Natural killer cell treated with Interleukin-12 subunit alpha and Interleukin-12 subunit beta and Interleukin-15 and Interleukin-18, amount 100 ng/mL, for 72 hours (primary cell): ENCODE measurements at regions not wholly inside any gene's neighbourhood (a gene's known extent, or its start where the extent isn't known, plus 50 kb on each side); places are given as distances from the start of the nearest gene placed in this dataset.
"Not testable (repeated sequence)": the region's sequence is repeated elsewhere in the genome, so short reads cannot be mapped to it uniquely, and the experiment has no call there.

ENCODE experiments used
- ATAC-seq, 2 donors: fragments of 150-1000 bp; cut with Tn5 transposase in 1 of 2; sonication (Bioruptor Pico), chemical (Tn5 transposase) in 1 of 2; 2 replicates each; pipeline ENCODE4 v1.10.0; 2021
- DNase-seq: peaks from one replicate; pipeline ENCODE4 v3.0.0; 2022; ENCODE audit warnings: low spot score
- H3K27ac Mint-ChIP-seq, 2 donors: 1 replicate in 1 of 2; 2 replicates in 1 of 2; pipeline ENCODE4 v1.8.0; 2022; ENCODE audit warnings: mixed read lengths in 2 of 2, mild to moderate bottlenecking in 1 of 2, moderate library complexity in 1 of 2
- H3K27me3 Mint-ChIP-seq, 2 donors: 1 replicate in 1 of 2; 2 replicates in 1 of 2; pipeline ENCODE4 v1.8.0; 2022; ENCODE audit warnings: mixed read lengths in 2 of 2
- H3K36me3 Mint-ChIP-seq: one replicate; pipeline ENCODE4 v1.8.0; 2022; ENCODE audit warnings: mixed read lengths
- H3K4me1 Mint-ChIP-seq, 2 donors: 1 replicate in 1 of 2; 2 replicates in 1 of 2; pipeline ENCODE4 v1.8.0; 2022; ENCODE audit warnings: low read depth in 2 of 2, mixed read lengths in 2 of 2, mild to moderate bottlenecking in 1 of 2
- H3K4me3 Mint-ChIP-seq: one replicate; pipeline ENCODE4 v1.8.0; 2022; ENCODE audit warnings: mixed read lengths
- H3K9me3 Mint-ChIP-seq: 2 replicates; pipeline ENCODE4 v1.8.0; 2022; ENCODE audit warnings: mixed read lengths

DNA sequence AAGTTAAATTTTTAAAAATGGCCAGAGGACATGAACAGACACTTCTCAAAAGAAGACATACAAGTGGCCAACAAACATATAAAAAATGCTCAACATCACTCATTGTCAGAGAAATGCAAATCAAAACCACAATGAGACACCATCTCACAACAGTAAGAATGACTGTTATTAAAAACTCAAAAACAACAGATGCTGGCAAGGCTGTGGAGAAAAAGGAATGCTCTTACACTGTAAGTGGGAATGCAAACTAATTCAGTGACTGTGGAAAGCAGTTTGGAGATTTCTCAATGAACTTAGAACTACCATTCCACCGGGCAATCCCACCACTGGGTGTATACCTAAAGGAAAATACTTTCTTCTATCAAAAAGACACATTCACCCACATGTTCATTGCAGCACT lies 168.5 kb upstream of the PIK3R1 start:
- ATAC-seq (no peak), DNase-seq (no peak)
- Mint-ChIP-seq H3K4me3 (no peak overlapping the region), H3K27me3 (peaks cover 25 to 39% of the 10 kb centered on the region in 2 donors), H3K4me1 (peaks cover 0 to 3% of the 10 kb centered on the region in 2 donors), H3K9me3 (peaks cover 5% of the 10 kb centered on the region), H3K27ac (no peak overlapping the region), H3K36me3 (peaks cover 11% of the 10 kb centered on the region)

- Mint-ChIP-seq H3K9me3 (peaks cover 3% of the 10 kb centered on the region), H3K27ac (no peak overlapping the region), H3K4me1 (peaks cover 0 to 3% of the 10 kb centered on the region in 2 donors), H3K27me3 (peaks cover 19 to 33% of the 10 kb centered on the region in 2 donors), H3K36me3 (peaks cover 5% of the 10 kb centered on the region), H3K4me3 (no peak overlapping the region)
- DNase-seq (no peak), ATAC-seq (no peak)
Measured at GRCh38 chr5:68046445-68046844, 169.1 kb upstream of the PIK3R1 start.

DNA sequence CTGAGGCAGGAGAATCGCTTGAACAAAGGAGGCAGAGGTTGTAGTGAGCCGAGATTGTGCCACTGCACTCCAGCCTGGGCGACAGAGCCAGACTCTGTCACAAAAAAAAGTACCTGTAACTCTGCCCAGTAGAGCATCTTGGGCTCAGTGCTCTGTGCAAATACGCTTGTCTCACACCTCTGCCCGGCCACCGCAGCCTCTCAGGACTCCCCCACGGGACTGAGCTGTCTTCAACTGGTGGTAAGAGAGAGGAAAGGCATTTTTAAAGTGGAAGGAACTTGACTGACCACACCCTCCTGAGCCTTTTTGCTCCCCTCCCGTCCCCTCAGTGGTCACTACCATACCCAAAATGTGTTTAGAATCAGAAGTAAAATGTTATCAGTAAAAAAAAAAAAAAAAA lies 174.3 kb upstream of the PIK3R1 start:
- H3K27me3 Mint-ChIP-seq, result peaks cover under 1 to 4% of the 10 kb centered on the region in 2 donors
- no peak overlapping the region for H3K4me3 Mint-ChIP-seq
- ATAC-seq (peak in 1 of 2 donors; percentile 77), DNase-seq (no peak)
- H3K9me3 Mint-ChIP-seq, result no peaks in the 10 kb centered on the region
- peaks cover 0 to 10% of the 10 kb centered on the region in 2 donors for H3K4me1 Mint-ChIP-seq
- no peak overlapping the region for H3K27ac Mint-ChIP-seq
- H3K36me3 Mint-ChIP-seq, result no peaks in the 10 kb centered on the region

DNA sequence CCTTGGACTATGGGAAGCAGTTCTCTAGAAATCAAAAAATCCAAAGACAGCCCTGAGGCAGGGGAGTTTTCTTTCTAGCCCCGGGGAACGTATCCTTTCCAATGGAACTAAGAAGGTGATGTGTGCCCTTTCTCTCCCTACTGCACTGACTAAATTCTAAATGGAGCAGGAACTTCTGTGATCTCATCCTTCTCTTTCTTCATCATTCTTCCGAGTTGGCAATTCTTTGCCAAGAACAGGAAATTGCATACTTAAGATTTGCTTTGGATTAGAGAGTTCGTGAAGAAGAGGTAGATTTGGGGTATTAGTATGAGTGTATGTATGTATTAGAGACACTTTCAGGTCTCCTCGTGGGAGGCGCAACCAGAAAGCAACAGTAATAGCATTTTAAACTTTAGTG lies 178.0 kb upstream of the PIK3R1 start:
- ATAC-seq (no peak), DNase-seq (no peak)
- no peak overlapping the region for H3K27ac Mint-ChIP-seq
- H3K4me1 Mint-ChIP-seq, result peaks cover 0 to 7% of the 10 kb centered on the region in 2 donors
- H3K36me3 Mint-ChIP-seq, result no peaks in the 10 kb centered on the region
- H3K9me3 Mint-ChIP-seq, result no peaks in the 10 kb centered on the region
- H3K4me3 Mint-ChIP-seq, result no peak overlapping the region
- peaks cover 0 to 7% of the 10 kb centered on the region in 2 donors for H3K27me3 Mint-ChIP-seq

- H3K9me3 Mint-ChIP-seq, result no peaks in the 10 kb centered on the region
- H3K4me1 Mint-ChIP-seq, result peaks cover 0 to 4% of the 10 kb centered on the region in 2 donors
- ATAC-seq (no peak), DNase-seq (no peak)
- H3K27me3 Mint-ChIP-seq, result peaks cover 6 to 13% of the 10 kb centered on the region in 2 donors
- H3K27ac Mint-ChIP-seq, result no peak overlapping the region
- no peaks in the 10 kb centered on the region for H3K36me3 Mint-ChIP-seq
- no peak overlapping the region for H3K4me3 Mint-ChIP-seq
Measured at GRCh38 chr5:68033961-68034571, 181.5 kb upstream of the PIK3R1 start.

DNA sequence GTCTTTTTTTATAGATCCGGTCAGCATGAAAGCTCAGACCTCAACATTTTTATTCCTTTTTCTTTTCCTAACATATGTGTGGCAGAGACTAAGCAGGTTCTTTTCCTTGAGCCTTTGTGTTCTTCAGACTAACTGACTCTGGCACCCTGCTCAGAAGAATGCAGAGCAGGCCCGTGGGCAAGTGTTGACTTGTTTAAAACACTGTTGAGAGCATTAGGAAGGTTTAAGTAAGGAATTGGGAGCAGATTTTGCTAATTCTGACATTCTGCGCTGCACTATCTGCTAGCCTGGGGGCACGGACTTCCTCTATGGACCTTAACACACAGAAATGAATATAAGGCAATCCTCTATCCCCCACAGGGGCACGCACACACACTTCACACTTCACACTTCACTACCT lies 182.5 kb upstream of the PIK3R1 start:
- Mint-ChIP-seq H3K4me3 (no peak overlapping the region), H3K36me3 (no peaks in the 10 kb centered on the region), H3K27me3 (peaks cover 6 to 16% of the 10 kb centered on the region in 2 donors), H3K9me3 (no peaks in the 10 kb centered on the region), H3K4me1 (peaks cover 0 to 4% of the 10 kb centered on the region in 2 donors), H3K27ac (no peak overlapping the region)
- no peak for ATAC-seq
- DNase-seq, result no peak

DNA sequence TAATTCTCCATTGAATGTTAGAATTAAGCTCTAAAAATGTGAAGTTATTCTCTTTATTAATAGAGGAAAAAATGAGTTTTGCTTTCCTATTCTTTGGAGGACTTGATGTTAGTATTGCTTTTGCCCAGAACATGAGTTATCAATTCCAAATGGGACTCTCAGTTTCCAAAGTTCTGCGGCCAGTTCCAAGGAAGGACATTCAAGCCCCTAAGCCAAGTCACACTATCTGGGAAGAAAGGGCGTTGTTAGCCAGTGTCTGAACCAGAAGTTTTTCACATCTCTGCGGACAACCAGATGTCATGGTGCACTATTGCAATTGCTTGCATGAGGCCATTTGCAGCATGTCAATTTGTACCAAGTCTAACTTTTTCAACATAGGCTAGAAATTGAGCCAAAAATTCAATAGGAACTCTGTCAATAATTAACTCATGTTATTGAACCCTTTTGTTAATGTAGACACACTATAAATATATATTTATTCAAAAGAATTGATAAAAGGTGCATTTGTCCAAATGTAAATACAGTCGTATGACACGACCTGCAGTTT lies 183.3 kb upstream of the PIK3R1 start:
- Mint-ChIP-seq H3K9me3 (no peaks in the 10 kb centered on the region), H3K27me3 (peaks cover 6 to 13% of the 10 kb centered on the region in 2 donors), H3K4me1 (no peaks in the 10 kb centered on the region), H3K27ac (no peak overlapping the region), H3K4me3 (no peak overlapping the region), H3K36me3 (no peaks in the 10 kb centered on the region)
- no peak for ATAC-seq
- DNase-seq, result no peak

DNA sequence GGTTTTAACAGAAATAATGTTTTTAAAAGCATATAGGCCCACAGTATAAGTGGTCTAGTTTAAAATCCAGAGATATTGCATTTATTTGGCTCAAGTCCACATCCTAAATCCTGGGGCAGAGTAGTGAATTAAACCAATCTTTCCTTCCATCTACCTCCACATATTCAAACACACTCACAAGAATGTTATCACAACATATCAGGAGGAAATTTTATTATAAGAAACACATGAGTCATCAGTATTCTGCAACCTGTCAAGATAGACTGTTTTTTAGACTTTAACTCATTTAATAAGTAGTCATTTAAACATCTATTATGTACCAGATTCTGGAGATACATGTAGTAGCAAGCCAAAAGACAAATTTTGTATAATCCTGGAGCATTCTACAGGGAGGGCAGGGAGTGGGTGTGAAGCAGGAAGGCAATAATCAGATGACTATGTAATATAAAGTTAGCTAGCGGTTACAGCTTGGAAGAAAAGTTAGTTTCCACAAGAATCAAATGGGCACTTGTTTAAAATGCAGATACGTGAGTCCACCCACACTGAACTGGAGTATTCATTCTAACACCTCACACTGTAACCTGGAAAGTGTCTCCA lies 187.3 kb upstream of the PIK3R1 start:
- DNase-seq (no peak), ATAC-seq (no peak)
- Mint-ChIP-seq H3K9me3 (no peaks in the 10 kb centered on the region), H3K4me1 (no peaks in the 10 kb centered on the region), H3K4me3 (no peak overlapping the region), H3K27ac (no peak overlapping the region), H3K36me3 (no peaks in the 10 kb centered on the region), H3K27me3 (peaks cover 6 to 9% of the 10 kb centered on the region in 2 donors)

GRCh38 chr5:68027519-68027918 lies 188.0 kb upstream of the PIK3R1 start:
- H3K36me3 Mint-ChIP-seq, result no peaks in the 10 kb centered on the region
- peaks cover 6 to 9% of the 10 kb centered on the region in 2 donors for H3K27me3 Mint-ChIP-seq
- no peaks in the 10 kb centered on the region for H3K4me1 Mint-ChIP-seq
- ATAC-seq, result no peak
- H3K9me3 Mint-ChIP-seq, result no peaks in the 10 kb centered on the region
- H3K4me3 Mint-ChIP-seq, result no peak overlapping the region
- no peak for DNase-seq
- no peak overlapping the region for H3K27ac Mint-ChIP-seq

GRCh38 chr5:68026092-68026885 lies 189.3 kb upstream of the PIK3R1 start:
- Mint-ChIP-seq H3K4me3 (no peak overlapping the region), H3K4me1 (no peaks in the 10 kb centered on the region), H3K9me3 (no peaks in the 10 kb centered on the region), H3K27me3 (peaks cover 5 to 9% of the 10 kb centered on the region in 2 donors), H3K27ac (no peak overlapping the region), H3K36me3 (no peaks in the 10 kb centered on the region)
- ATAC-seq (peak in 1 of 2 donors; percentile 63), DNase-seq (no peak)

DNA sequence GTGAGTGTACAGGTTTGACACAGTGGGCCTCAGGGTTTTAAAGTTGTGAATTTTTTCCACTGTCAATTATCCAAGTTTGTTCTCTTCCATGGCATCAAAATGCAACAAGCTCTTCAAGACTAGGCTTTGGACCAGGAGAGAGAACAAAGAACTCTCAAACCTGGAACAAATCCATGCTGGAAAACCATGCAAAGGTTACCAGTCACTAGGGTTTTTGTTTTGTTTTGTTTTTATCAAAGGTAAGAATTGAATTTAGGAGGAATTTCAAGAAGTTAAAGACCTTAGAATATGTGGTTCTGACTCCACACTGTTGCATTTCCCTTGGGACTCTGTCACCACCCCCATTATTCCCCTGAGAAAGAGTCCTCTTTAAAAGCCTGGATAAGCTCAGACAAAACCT lies 191.1 kb upstream of the PIK3R1 start:
- Mint-ChIP-seq H3K9me3 (no peaks in the 10 kb centered on the region), H3K27ac (no peak overlapping the region), H3K36me3 (no peaks in the 10 kb centered on the region), H3K27me3 (peaks cover 4% of the 10 kb centered on the region in 2 donors), H3K4me1 (no peaks in the 10 kb centered on the region), H3K4me3 (no peak overlapping the region)
- no peak for ATAC-seq
- DNase-seq, result no peak

- H3K27me3 Mint-ChIP-seq, result peaks cover 0 to 11% of the 10 kb centered on the region in 2 donors
- no peak overlapping the region for H3K4me3 Mint-ChIP-seq
- no peaks in the 10 kb centered on the region for H3K4me1 Mint-ChIP-seq
- H3K9me3 Mint-ChIP-seq, result no peaks in the 10 kb centered on the region
- no peak overlapping the region for H3K27ac Mint-ChIP-seq
- ATAC-seq, result no peak
- DNase-seq, result no peak
- H3K36me3 Mint-ChIP-seq, result no peaks in the 10 kb centered on the region
Measured at GRCh38 chr5:68021916-68022315, 193.6 kb upstream of the PIK3R1 start.

DNA sequence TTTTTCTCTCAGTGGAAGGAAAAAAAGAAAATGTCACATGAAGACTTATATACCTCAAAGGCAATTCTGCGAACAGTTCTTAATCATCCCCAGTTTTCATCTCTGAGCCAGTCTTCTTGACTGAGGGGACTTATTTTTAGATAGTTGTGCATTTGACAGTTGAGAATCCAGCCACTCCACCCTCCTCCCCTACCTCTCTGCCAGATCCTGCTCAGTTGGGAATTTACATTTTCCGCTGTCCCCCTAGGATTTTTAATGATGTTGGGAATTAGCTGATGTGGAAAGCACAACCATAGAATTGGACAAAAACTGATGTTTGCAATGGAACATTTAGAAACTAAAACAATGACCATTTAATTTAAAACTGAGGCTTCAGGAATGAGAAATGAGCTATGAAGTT lies 194.3 kb upstream of the PIK3R1 start:
- Mint-ChIP-seq H3K4me3 (no peak overlapping the region), H3K4me1 (no peaks in the 10 kb centered on the region), H3K9me3 (no peaks in the 10 kb centered on the region), H3K27ac (no peak overlapping the region), H3K36me3 (no peaks in the 10 kb centered on the region), H3K27me3 (peaks cover 0 to 11% of the 10 kb centered on the region in 2 donors)
- DNase-seq (no peak), ATAC-seq (no peak)

DNA sequence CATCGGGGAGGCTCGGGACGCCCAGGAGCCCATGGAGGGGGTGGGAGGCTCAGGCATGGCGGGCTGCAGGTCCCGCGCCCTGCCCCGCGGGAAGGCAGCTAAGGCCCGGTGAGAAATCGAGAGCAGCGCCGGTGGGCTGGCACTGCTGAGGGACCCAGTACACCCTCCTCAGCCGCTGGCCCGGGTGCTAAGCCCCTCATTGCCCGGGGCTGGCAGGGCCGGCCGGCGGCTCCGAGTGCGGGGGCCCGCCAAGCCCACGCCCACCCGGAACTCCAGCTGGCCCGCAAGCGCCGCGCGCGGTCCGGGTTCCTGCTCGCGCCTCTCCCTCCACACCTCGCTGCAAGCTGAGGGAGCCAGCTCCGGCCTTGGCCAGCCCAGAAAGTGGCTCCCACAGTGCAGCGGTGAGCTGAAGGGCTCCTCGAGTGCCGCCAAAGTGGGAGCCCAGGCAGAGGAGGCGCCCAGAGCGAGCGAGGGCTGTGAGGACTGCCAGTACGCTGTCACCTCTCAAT lies 195.0 kb upstream of the PIK3R1 start:
- H3K36me3 Mint-ChIP-seq, H3K4me3 Mint-ChIP-seq, H3K9me3 Mint-ChIP-seq, H3K4me1 Mint-ChIP-seq, ATAC-seq, H3K27ac Mint-ChIP-seq, DNase-seq: not testable (repeated sequence)
- H3K27me3 Mint-ChIP-seq, result peaks cover 0 to 11% of the 10 kb centered on the region in 2 donors
